22Rv1 (cell line): ENCODE measurements at regions not wholly inside any gene's neighbourhood (a gene's known extent, or its start where the extent isn't known, plus 50 kb on each side); places are given as distances from the start of the nearest gene placed in this dataset.

Source experiments
- H3K27ac ChIP-seq: fragments of 450-650 bp; 2 replicates; pipeline ENCODE4 v1.5.1; 2017
- ZFX ChIP-seq: fragments of 450-650 bp; IDR thresholded peaks from 2 replicates; pipeline ENCODE4 v1.6.1; 2017; ENCODE audit warnings: antibody characterized with exemption, borderline replicate concordance
- TF ChIP-seq, protein P1 (sequence below): fragments of 450-650 bp; IDR thresholded peaks from 2 replicates; pipeline ENCODE4 v1.5.1; 2017; ENCODE audit warnings: mild to moderate bottlenecking

GRCh38 chr10:44477046-44477425 lies 92.1 kb upstream of the CXCL12 start:
- H3K27ac ChIP-seq, result no peak overlapping the region
- TF ChIP-seq, protein P1, sequence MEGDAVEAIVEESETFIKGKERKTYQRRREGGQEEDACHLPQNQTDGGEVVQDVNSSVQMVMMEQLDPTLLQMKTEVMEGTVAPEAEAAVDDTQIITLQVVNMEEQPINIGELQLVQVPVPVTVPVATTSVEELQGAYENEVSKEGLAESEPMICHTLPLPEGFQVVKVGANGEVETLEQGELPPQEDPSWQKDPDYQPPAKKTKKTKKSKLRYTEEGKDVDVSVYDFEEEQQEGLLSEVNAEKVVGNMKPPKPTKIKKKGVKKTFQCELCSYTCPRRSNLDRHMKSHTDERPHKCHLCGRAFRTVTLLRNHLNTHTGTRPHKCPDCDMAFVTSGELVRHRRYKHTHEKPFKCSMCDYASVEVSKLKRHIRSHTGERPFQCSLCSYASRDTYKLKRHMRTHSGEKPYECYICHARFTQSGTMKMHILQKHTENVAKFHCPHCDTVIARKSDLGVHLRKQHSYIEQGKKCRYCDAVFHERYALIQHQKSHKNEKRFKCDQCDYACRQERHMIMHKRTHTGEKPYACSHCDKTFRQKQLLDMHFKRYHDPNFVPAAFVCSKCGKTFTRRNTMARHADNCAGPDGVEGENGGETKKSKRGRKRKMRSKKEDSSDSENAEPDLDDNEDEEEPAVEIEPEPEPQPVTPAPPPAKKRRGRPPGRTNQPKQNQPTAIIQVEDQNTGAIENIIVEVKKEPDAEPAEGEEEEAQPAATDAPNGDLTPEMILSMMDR, result no peak
- no peak for TF ChIP-seq ZFX

GRCh38 chr10:44478040-44478439 lies 93.1 kb upstream of the CXCL12 start:
- H3K27ac ChIP-seq, result no peak overlapping the region
- TF ChIP-seq, protein P1, result no peak
- no peak for TF ChIP-seq ZFX

DNA sequence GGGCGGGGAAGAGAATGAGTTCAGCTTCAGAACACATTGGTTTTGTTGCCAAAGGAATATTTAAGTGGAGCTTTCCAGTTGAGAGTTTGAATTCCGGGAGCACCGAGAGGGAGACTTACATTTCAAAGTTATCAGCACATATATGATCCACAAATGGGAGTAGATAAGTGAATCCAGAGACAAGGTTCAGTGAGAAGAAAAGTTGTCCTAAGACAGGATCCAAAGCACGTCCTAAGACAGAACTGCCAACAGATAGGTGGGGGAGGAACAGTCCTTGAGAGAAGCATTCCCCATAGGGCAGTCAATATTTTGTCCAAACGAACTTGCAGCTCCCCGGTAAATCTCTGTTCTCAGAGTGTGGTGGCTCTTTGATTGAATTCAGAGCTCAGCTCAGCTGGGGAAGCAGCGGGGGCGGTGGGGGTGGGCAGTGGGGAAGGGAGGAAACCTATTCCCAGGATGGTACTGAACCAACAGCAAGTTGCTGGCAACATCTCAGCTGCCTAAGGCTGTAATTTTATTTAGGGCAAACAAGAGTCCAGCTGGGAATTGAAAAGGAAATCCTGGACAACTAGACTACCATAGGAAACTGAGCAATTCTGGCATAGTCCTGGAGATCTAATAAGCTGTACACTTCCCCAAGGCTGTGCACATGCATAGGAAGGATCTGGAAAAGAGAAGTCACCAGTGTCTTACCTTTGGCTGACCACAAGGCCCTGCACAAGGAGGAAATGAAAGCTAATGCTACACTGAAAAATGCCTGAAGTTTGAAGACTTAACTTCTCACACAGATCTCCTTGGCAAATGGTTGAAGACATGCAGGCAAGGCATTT lies 94.2 kb upstream of the CXCL12 start:
- TF ChIP-seq, protein P1, result no peak
- no peak for TF ChIP-seq ZFX

GRCh38 chr10:44492678-44493077 lies 107.8 kb upstream of the CXCL12 start:
- H3K27ac ChIP-seq, result no peak overlapping the region
- no peak for TF ChIP-seq ZFX
- TF ChIP-seq, protein P1, result no peak

More for the DNA sequence above, 94.2 kb upstream of the CXCL12 start:
- H3K27ac ChIP-seq, result no peak overlapping the region

DNA sequence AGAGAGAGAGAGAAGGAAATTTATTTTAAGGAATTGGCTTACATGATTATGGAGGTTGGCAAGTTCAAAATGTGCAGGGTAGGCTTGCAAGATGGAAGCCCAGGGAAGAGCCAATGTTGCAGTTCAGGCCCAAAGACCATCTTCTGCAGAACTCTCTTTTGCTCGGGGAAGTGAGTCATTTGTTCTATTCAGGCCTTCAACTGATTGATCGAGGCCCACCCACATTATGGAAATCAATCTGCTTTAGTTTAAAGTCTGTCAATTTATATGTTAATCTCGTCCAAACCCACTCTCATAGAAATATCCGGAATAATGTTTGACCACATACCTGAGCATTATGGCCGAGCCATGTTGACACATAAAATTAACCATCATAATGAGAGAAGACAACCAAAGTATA lies 113.3 kb upstream of the CXCL12 start:
- TF ChIP-seq, protein P1, result no peak
- no peak for TF ChIP-seq ZFX
- no peak overlapping the region for H3K27ac ChIP-seq

- no peak overlapping the region for H3K27ac ChIP-seq
- TF ChIP-seq, protein P1, result no peak
- no peak for TF ChIP-seq ZFX
Observed at GRCh38 chr10:44500451-44500850, 115.6 kb upstream of the CXCL12 start.

DNA sequence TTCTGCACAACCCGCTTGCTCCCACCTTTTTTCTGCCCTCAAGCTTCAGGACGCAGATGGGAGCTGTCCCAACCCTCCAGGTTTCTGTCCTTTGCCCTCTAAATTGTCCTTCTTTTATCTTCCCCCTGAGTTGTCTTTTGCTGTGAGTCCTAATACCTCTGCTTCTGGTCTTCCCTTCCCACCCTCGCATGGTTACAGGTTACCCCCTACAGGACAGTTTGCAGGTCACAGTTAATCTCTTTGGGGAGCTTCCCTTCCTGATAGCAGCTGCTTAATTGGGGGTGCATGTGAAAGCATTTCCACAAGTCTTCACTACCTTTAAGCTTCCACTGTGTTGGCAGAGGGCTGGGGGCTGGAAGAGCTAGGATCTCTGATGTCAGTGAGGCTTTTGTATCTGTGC lies 121.5 kb upstream of the CXCL12 start:
- no peak overlapping the region for H3K27ac ChIP-seq
- TF ChIP-seq, protein P1, result no peak
- TF ChIP-seq ZFX, result no peak
